A549 (cell line): ENCODE measurements at regions not wholly inside any gene's neighbourhood (a gene's known extent, or its start where the extent isn't known, plus 50 kb on each side); places are given as distances from the start of the nearest gene placed in this dataset.

Source experiments
- ATAC-seq, 2 experiments: fragments of 200-7000 bp in 1 of 2; fragments of >200 bp in 1 of 2; cut with Nextera tagmentation in 1 of 2; cut with Tn5 transposase in 1 of 2; 3 replicates each; pipeline versions ENCODE4 v1.8.0 to v1.9.1; 2018 to 2020; ENCODE audit warnings: mild to moderate bottlenecking in 1 of 2, moderate library complexity in 1 of 2
- CTCF ChIA-PET: fragments of 300-600 bp; sonication (Branson Sonifier 250); formaldehyde crosslinking; extraction: SDS; loops from one replicate; lab custom pipeline; 2021; ENCODE audit warnings: antibody characterized with exemption, inconsistent platforms; lab: Yijun Ruan, JAX
- POLR2A ChIA-PET: fragments of 350-600 bp; formaldehyde crosslinking; extraction: SDS; loops from one replicate; lab custom pipeline; 2021; ENCODE audit warnings: antibody characterized with exemption, inconsistent platforms; lab: Yijun Ruan, JAX
- DNase-seq, 2 experiments: peaks; one replicate each; pipeline versions ENCODE4 v3.0.0 to v3.0.0-alpha.2; 2011 to 2016; ENCODE audit warnings: low read depth in 1 of 2, low spot score in 1 of 2
- FAIRE-seq: peaks from 2 replicates; lab custom pipeline; 2011; peaks lifted over from hg19 to GRCh38; lab: Jason Lieb, UNC
- H3K27ac ChIP-seq, 2 experiments: fragments of >200 bp; sonication (Bioruptor Twin); formaldehyde crosslinking; 3 replicates each; pipeline ENCODE4 v1.5.1; 2016 to 2017
- H3K4me1 ChIP-seq: fragments of >200 bp; sonication (Bioruptor Twin); formaldehyde crosslinking; 3 replicates; pipeline ENCODE4 v1.6.1; 2016
- H3K4me2 ChIP-seq: fragments of >200 bp; sonication (Bioruptor Twin); formaldehyde crosslinking; 3 replicates; pipeline ENCODE4 v1.6.1; 2016
- H3K4me3 ChIP-seq: fragments of >200 bp; sonication (Bioruptor Twin); formaldehyde crosslinking; 3 replicates; pipeline ENCODE4 v1.5.1; 2016
- H3K9me3 ChIP-seq: fragments of >200 bp; sonication (Bioruptor Twin); formaldehyde crosslinking; 3 replicates; pipeline ENCODE4 v1.6.1; 2016
- BHLHE40 ChIP-seq: IDR thresholded peaks from 2 replicates; pipeline ENCODE4 v1.6.1; 2012; ENCODE audit warnings: low read depth, low read length, inconsistent platforms
- CBX2 ChIP-seq: fragments of 200-600 bp; sonication (generic); IDR thresholded peaks from 2 replicates; pipeline ENCODE4 v1.6.1; 2016; ENCODE audit warnings: low read depth, mild to moderate bottlenecking, borderline replicate concordance
- CBX8 ChIP-seq: fragments of 200-600 bp; sonication (generic); IDR thresholded peaks from 2 replicates; pipeline ENCODE4 v1.6.1; 2016
- CHD4 ChIP-seq: fragments of 200-600 bp; sonication (generic); IDR thresholded peaks from 2 replicates; pipeline ENCODE4 v1.6.1; 2016; ENCODE audit warnings: antibody characterized with exemption, mild to moderate bottlenecking, borderline replicate concordance
- GATA3 ChIP-seq: IDR thresholded peaks from 2 replicates; pipeline ENCODE4 v1.6.1; 2012; ENCODE audit warnings: borderline replicate concordance
- HDAC2 ChIP-seq: fragments of 200-600 bp; sonication (generic); IDR thresholded peaks from 2 replicates; pipeline ENCODE4 v1.6.1; 2016
- HES2 ChIP-seq: fragments of >200 bp; sonication (Bioruptor Twin); formaldehyde crosslinking; IDR thresholded peaks from 2 replicates; pipeline ENCODE4 v1.6.1; 2016
- HOXA7 ChIP-seq: fragments of 250-450 bp; sonication (Bioruptor Pico); IDR thresholded peaks from 2 replicates; pipeline ENCODE4 v1.5.0; 2020; ENCODE audit warnings: mild to moderate bottlenecking, moderate library complexity
- JUNB ChIP-seq: fragments of >200 bp; sonication (Bioruptor Twin); formaldehyde crosslinking; IDR thresholded peaks from 2 replicates; pipeline ENCODE4 v1.6.1; 2016
- KDM1A ChIP-seq: fragments of 200-600 bp; sonication (generic); IDR thresholded peaks from 2 replicates; pipeline ENCODE4 v1.6.1; 2016; ENCODE audit warnings: low read depth, mild to moderate bottlenecking
- KDM5A ChIP-seq: fragments of 200-600 bp; sonication (generic); IDR thresholded peaks from 2 replicates; pipeline ENCODE4 v1.6.1; 2016; ENCODE audit warnings: antibody characterized with exemption, mild to moderate bottlenecking
- MAFK ChIP-seq: fragments of 450-650 bp; IDR thresholded peaks from 2 replicates; pipeline ENCODE4 v1.6.1; 2014; ENCODE audit not compliant: partially characterized antibody
- MAZ ChIP-seq: fragments of 150-350 bp; IDR thresholded peaks from 2 replicates; pipeline ENCODE4 v1.6.1; 2014; ENCODE audit warnings: antibody characterized with exemption, low read depth, low read length, borderline replicate concordance
- NPAS2 ChIP-seq: fragments of 250-450 bp; sonication (Bioruptor Pico); IDR thresholded peaks from 2 replicates; pipeline ENCODE4 v1.8.0; 2022; ENCODE audit warnings: mild to moderate bottlenecking, moderate library complexity, borderline replicate concordance
- NR3C1 ChIP-seq: fragments of >200 bp; sonication (Bioruptor Twin); formaldehyde crosslinking; IDR thresholded peaks from 3 replicates; pipeline ENCODE4 v1.6.1; 2017
- PBX3 ChIP-seq: IDR thresholded peaks from 2 replicates; pipeline ENCODE4 v1.6.1; 2012
- PHF8 ChIP-seq: fragments of 200-600 bp; sonication (generic); IDR thresholded peaks from 2 replicates; pipeline ENCODE4 v1.6.1; 2016; ENCODE audit warnings: low read depth, mild to moderate bottlenecking, antibody characterized with exemption, moderate library complexity, borderline replicate concordance
- RAD21 ChIP-seq, 2 experiments: fragments of >200 bp in 1 of 2; sonication (Bioruptor Twin) in 1 of 2; formaldehyde crosslinking in 1 of 2; IDR thresholded peaks in 1 of 2; conservative IDR thresholded peaks in 1 of 2; 2 replicates in 1 of 2; 3 replicates in 1 of 2; pipeline ENCODE4 v1.6.1; 2012 to 2018; ENCODE audit warnings: inconsistent platforms in 1 of 2
- RARB ChIP-seq: fragments of 250-450 bp; sonication (Bioruptor Pico); IDR thresholded peaks from 2 replicates; pipeline ENCODE4 v1.8.0; 2021; ENCODE audit warnings: mild to moderate bottlenecking, moderate library complexity
- ZNF302 ChIP-seq: fragments of 250-450 bp; sonication (Bioruptor Pico); IDR thresholded peaks from 2 replicates; pipeline ENCODE4 v1.9.0; 2021; ENCODE audit warnings: inconsistent platforms, mild to moderate bottlenecking, moderate library complexity
- WGBS: methylation state at CpG from one replicate; pipeline ENCODE4 v1.1.6; 2017; ENCODE audit errors: missing lambda C conversion rate; 5-methylcytosine and 5-hydroxymethylcytosine counted together
- TF ChIP-seq, protein P1 (sequence below): fragments of 250-450 bp; sonication (Bioruptor Pico); IDR thresholded peaks from 2 replicates; pipeline ENCODE4 v1.5.0; 2021; ENCODE audit warnings: mild to moderate bottlenecking, moderate library complexity, borderline replicate concordance
- TF ChIP-seq, protein P2 (sequence below): IDR thresholded peaks from 2 replicates; pipeline ENCODE4 v1.6.1; 2012
- TF ChIP-seq, protein P3 (sequence below): IDR thresholded peaks from 2 replicates; pipeline ENCODE4 v1.6.1; 2012; ENCODE audit warnings: low read depth, borderline replicate concordance

GRCh38 chr10:52615756-52616394, 156.7 kb downstream of the MBL2 start:
- no peak overlapping the region for H3K4me3 ChIP-seq
- CTCF ChIA-PET, result no interaction called here
- FAIRE-seq (peak; percentile 74), DNase-seq (no peak)
- 61% methylated on average over 3 of the region's 3 CpGs for WGBS
- no peak for TF ChIP-seq MAFK
- no peak for TF ChIP-seq HDAC2
- TF ChIP-seq GATA3, result no peak
- TF ChIP-seq HES2, result no peak
- TF ChIP-seq PBX3, result no peak
- TF ChIP-seq RAD21 (conservative IDR thresholded peaks at IDR 0.05 in 1 of 2, IDR thresholded peaks at IDR 0.05 in 1 of 2), result no peak
- TF ChIP-seq, protein P1, sequence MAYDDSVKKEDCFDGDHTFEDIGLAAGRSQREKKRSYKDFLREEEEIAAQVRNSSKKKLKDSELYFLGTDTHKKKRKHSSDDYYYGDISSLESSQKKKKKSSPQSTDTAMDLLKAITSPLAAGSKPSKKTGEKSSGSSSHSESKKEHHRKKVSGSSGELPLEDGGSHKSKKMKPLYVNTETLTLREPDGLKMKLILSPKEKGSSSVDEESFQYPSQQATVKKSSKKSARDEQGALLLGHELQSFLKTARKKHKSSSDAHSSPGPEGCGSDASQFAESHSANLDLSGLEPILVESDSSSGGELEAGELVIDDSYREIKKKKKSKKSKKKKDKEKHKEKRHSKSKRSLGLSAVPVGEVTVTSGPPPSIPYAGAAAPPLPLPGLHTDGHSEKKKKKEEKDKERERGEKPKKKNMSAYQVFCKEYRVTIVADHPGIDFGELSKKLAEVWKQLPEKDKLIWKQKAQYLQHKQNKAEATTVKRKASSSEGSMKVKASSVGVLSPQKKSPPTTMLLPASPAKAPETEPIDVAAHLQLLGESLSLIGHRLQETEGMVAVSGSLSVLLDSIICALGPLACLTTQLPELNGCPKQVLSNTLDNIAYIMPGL, result no peak
- TF ChIP-seq HOXA7 (CRISPR knock-in tag), result no peak
- no peak for TF ChIP-seq CHD4
- TF ChIP-seq KDM5A, result no peak
- TF ChIP-seq CBX2, result no peak
- no peak for TF ChIP-seq PHF8
- no peak for TF ChIP-seq RARB (CRISPR knock-in tag)
- TF ChIP-seq, all 56 proteins: peak for 0
- Histone ChIP-seq H3K27ac (no peak overlapping the region), H3K4me2 (no peak overlapping the region), H3K4me1 (no peaks in the 10 kb centered on the region), H3K9me3 (no peaks in the 10 kb centered on the region)
- ATAC-seq, result no peak
- POLR2A ChIA-PET, result no interaction called here

DNA sequence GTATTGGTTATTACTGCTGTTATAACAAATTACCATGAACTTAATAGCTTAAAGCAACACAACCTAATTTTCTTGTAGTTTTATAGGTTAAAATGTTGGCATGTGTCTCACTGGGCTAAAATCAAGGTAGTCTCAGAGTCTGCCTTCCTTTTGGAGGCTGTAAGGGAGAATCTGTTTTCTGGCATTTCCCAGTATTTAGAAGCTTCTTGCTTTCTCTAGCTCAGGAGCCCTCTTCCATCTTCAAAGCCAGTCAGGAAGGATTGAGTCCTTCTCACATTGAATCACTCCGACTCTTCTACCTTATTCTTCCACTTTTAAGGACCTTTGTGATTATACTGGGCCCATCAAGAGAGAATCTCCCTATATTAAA, 156.2 kb downstream of the MBL2 start:
- H3K27ac ChIP-seq, result no peak overlapping the region
- CTCF ChIA-PET, result no interaction called here
- no peak for DNase-seq
- no peaks in the 10 kb centered on the region for H3K4me1 ChIP-seq
- no peaks in the 10 kb centered on the region for H3K9me3 ChIP-seq
- TF ChIP-seq NR3C1 (no peak), PBX3 (no peak), NPAS2 (CRISPR knock-in tag) (no peak), CBX8 (no peak), JUNB (no peak), ZNF302 (CRISPR knock-in tag) (no peak), KDM1A (no peak), BHLHE40 (no peak), MAZ (no peak), HDAC2 (no peak)
- TF ChIP-seq, protein P2, sequence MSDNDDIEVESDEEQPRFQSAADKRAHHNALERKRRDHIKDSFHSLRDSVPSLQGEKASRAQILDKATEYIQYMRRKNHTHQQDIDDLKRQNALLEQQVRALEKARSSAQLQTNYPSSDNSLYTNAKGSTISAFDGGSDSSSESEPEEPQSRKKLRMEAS, result no peak
- TF ChIP-seq, protein P3, sequence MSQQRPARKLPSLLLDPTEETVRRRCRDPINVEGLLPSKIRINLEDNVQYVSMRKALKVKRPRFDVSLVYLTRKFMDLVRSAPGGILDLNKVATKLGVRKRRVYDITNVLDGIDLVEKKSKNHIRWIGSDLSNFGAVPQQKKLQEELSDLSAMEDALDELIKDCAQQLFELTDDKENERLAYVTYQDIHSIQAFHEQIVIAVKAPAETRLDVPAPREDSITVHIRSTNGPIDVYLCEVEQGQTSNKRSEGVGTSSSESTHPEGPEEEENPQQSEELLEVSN, result no peak
- H3K4me2 ChIP-seq, result no peak overlapping the region
- H3K4me3 ChIP-seq, result no peak overlapping the region
- POLR2A ChIA-PET, result no interaction called here
- FAIRE-seq, result no peak
- no peak for ATAC-seq
- WGBS, result 82% methylated on average over 1 of the region's 1 CpG
